MM.1S (cell line): ENCODE measurements at regions not wholly inside any gene's neighbourhood (a gene's known extent, or its start where the extent isn't known, plus 50 kb on each side); places are given as distances from the start of the nearest gene placed in this dataset.

Source experiments
- EZH2phosphoT487 ChIP-seq: fragments of 300-600 bp; sonication (generic); IDR thresholded peaks from 2 replicates; pipeline ENCODE4 v1.6.1; 2018; ENCODE audit warnings: antibody characterized with exemption, low read length
- TF ChIP-seq, protein P1 (sequence below): fragments of 300-600 bp; sonication (generic); IDR thresholded peaks from 2 replicates; pipeline ENCODE4 v1.5.1; 2016; ENCODE audit warnings: antibody characterized with exemption, low read length, mixed read lengths

DNA sequence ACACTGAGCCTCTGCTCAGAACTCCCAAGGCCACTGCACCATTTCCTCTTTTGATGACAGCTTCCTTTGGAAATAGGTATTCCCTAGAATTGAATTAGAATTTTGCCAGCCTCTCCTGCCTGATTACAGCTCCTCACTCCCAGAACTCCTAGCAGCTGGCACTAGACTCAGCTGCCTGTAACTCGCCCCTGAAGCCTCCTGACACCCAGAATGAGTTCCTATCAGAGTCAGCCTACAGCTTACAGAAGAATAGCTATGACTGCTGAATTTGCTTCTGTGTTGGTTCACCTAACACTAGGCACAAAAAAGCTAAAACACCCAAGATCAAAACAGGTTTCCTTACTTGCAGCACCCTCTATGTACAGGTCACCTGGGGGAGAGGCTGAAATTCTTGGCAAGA lies 108.2 kb upstream of the PTPRM start:
- no peak for TF ChIP-seq EZH2phosphoT487
- TF ChIP-seq, protein P1, sequence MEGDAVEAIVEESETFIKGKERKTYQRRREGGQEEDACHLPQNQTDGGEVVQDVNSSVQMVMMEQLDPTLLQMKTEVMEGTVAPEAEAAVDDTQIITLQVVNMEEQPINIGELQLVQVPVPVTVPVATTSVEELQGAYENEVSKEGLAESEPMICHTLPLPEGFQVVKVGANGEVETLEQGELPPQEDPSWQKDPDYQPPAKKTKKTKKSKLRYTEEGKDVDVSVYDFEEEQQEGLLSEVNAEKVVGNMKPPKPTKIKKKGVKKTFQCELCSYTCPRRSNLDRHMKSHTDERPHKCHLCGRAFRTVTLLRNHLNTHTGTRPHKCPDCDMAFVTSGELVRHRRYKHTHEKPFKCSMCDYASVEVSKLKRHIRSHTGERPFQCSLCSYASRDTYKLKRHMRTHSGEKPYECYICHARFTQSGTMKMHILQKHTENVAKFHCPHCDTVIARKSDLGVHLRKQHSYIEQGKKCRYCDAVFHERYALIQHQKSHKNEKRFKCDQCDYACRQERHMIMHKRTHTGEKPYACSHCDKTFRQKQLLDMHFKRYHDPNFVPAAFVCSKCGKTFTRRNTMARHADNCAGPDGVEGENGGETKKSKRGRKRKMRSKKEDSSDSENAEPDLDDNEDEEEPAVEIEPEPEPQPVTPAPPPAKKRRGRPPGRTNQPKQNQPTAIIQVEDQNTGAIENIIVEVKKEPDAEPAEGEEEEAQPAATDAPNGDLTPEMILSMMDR: no peak
